ENCODE measurements at regions not wholly inside any gene's neighbourhood (a gene's known extent, or its start where the extent isn't known, plus 50 kb on each side); places are given as distances from the start of the nearest gene placed in this dataset.
"Not testable (repeated sequence)": the region's sequence is repeated elsewhere in the genome, so short reads cannot be mapped to it uniquely, and the experiment has no call there.

GRCh38 chr5:39762761-39763160 lies 338.0 kb upstream of the DAB2 start:
- H3K4me1 ChIP-seq (ENCODE audit: control insufficient read depth, insufficient read depth, low read length, poor library complexity, severe bottlenecking): no peaks in the 10 kb centered on the region
- no peaks in the 10 kb centered on the region for H3K9me3 ChIP-seq (ENCODE audit: control insufficient read depth, low read length)
- peaks cover under 1% of the 10 kb centered on the region for H3K27me3 ChIP-seq (replicated peaks; ENCODE audit: control insufficient read depth, insufficient read depth, low read length, poor library complexity, severe bottlenecking)
- H3K36me3 ChIP-seq (ENCODE audit: control insufficient read depth, insufficient read depth, low read length): no peaks in the 10 kb centered on the region
- no peak for DNase-seq
- H3K4me3 ChIP-seq (ENCODE audit: insufficient read depth, low read depth, low read length, poor library complexity, severe bottlenecking): no peak overlapping the region
- H3K27ac ChIP-seq (ENCODE audit: insufficient read depth, low read length, poor library complexity, severe bottlenecking): no peak overlapping the region

DNA sequence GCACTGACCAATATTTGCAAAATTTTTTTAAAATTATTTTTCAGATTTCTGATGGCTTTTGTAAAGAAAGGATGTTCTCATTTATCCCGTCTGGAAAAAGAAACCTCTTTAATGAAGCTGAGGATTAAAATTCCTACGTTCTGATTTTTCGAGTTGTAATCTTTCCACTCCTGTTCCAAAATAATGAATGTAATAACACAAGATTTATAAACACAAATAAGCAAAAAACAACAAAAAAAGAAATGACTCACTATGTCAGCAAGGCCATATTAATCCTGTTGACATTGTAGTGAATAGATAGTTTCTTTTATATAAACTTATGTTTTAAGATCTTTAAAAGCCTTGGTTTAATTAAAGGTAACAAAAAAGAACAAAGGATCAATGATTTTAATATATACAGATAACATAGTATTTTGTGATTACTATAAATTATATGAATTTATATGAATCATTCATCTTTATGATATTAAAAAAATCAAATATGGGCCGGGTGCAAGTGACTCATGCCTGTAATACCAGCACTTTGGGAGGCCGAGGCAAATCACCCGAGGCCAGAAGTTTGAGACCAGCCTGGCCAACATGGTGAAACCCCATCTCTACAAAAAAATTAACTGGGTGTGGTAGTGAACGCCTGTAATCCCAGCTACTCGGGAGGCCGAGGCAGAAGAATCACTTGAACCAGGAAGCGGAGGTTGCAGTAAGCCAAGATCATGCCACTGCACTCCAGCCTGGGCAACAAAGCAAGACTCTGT lies 336.6 kb upstream of the DAB2 start:
- no peak overlapping the region for H3K27ac ChIP-seq (ENCODE audit: insufficient read depth, low read length, poor library complexity, severe bottlenecking)
- H3K27me3 ChIP-seq (replicated peaks; ENCODE audit: control insufficient read depth, insufficient read depth, low read length, poor library complexity, severe bottlenecking): no peaks in the 10 kb centered on the region
- H3K4me1 ChIP-seq (ENCODE audit: control insufficient read depth, insufficient read depth, low read length, poor library complexity, severe bottlenecking): no peaks in the 10 kb centered on the region
- no peak overlapping the region for H3K4me3 ChIP-seq (ENCODE audit: insufficient read depth, low read depth, low read length, poor library complexity, severe bottlenecking)
- H3K9me3 ChIP-seq (ENCODE audit: control insufficient read depth, low read length): no peaks in the 10 kb centered on the region
- H3K36me3 ChIP-seq (ENCODE audit: control insufficient read depth, insufficient read depth, low read length): no peaks in the 10 kb centered on the region
- no peak for DNase-seq

- Histone ChIP-seq H3K9me3 (ENCODE audit: control insufficient read depth, low read length) (no peaks in the 10 kb centered on the region), H3K36me3 (ENCODE audit: control insufficient read depth, insufficient read depth, low read length) (no peaks in the 10 kb centered on the region), H3K4me3 (ENCODE audit: insufficient read depth, low read depth, low read length, poor library complexity, severe bottlenecking) (no peak overlapping the region), H3K27me3 (replicated peaks; ENCODE audit: control insufficient read depth, insufficient read depth, low read length, poor library complexity, severe bottlenecking) (no peaks in the 10 kb centered on the region), H3K4me1 (ENCODE audit: control insufficient read depth, insufficient read depth, low read length, poor library complexity, severe bottlenecking) (no peaks in the 10 kb centered on the region), H3K27ac (ENCODE audit: insufficient read depth, low read length, poor library complexity, severe bottlenecking) (no peak overlapping the region)
- no peak for DNase-seq
Observed at GRCh38 chr5:39760385-39761198, 335.8 kb upstream of the DAB2 start.

DNA sequence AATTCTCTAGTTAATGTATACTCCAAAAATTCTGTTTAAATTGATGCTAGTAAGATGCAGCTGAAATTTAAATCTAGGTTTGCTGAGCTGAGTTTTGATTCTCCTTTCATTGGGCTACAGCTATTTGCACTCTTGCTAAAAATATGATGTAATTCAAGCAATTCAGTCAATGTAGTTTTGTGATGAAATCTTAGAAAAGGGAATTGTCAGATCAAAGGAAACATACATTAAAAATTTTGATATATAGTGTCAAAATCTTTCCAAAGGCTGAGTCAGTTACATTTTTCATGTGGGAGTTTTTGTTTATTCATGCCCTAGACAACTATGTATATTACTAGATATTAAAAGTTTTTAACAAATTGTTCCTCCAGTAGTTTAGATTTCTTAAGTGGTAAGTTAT lies 334.9 kb upstream of the DAB2 start:
- H3K4me1 ChIP-seq (ENCODE audit: control insufficient read depth, insufficient read depth, low read length, poor library complexity, severe bottlenecking): no peaks in the 10 kb centered on the region
- no peaks in the 10 kb centered on the region for H3K36me3 ChIP-seq (ENCODE audit: control insufficient read depth, insufficient read depth, low read length)
- DNase-seq: no peak
- H3K27me3 ChIP-seq (replicated peaks; ENCODE audit: control insufficient read depth, insufficient read depth, low read length, poor library complexity, severe bottlenecking): no peaks in the 10 kb centered on the region
- no peak overlapping the region for H3K4me3 ChIP-seq (ENCODE audit: insufficient read depth, low read depth, low read length, poor library complexity, severe bottlenecking)
- no peak overlapping the region for H3K27ac ChIP-seq (ENCODE audit: insufficient read depth, low read length, poor library complexity, severe bottlenecking)
- no peaks in the 10 kb centered on the region for H3K9me3 ChIP-seq (ENCODE audit: control insufficient read depth, low read length)

DNA sequence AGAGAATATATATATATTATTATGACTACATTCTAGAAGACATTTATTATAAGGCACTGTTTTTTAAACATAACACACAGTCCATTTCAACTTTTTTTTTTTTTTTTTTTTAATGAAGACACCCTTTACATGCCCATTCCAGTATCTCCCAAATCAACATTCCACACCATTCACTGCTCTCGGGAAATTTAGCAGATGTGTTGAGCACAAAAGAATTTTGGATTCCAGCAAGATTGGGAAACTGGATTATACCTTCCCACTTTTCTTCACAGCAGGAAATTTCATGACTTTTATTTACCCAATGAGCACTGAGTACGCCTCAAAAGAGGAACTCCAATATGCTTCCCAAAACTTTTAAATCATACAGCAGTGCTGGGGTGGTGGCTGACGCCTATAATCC lies 333.6 kb upstream of the DAB2 start:
- H3K27ac ChIP-seq (ENCODE audit: insufficient read depth, low read length, poor library complexity, severe bottlenecking): no peak overlapping the region
- no peaks in the 10 kb centered on the region for H3K4me1 ChIP-seq (ENCODE audit: control insufficient read depth, insufficient read depth, low read length, poor library complexity, severe bottlenecking)
- H3K36me3 ChIP-seq (ENCODE audit: control insufficient read depth, insufficient read depth, low read length): no peaks in the 10 kb centered on the region
- no peaks in the 10 kb centered on the region for H3K27me3 ChIP-seq (replicated peaks; ENCODE audit: control insufficient read depth, insufficient read depth, low read length, poor library complexity, severe bottlenecking)
- H3K9me3 ChIP-seq (ENCODE audit: control insufficient read depth, low read length): no peaks in the 10 kb centered on the region
- H3K4me3 ChIP-seq (ENCODE audit: insufficient read depth, low read depth, low read length, poor library complexity, severe bottlenecking): no peak overlapping the region
- DNase-seq: no peak

- Histone ChIP-seq H3K27ac (ENCODE audit: insufficient read depth, low read length, poor library complexity, severe bottlenecking) (no peak overlapping the region), H3K36me3 (ENCODE audit: control insufficient read depth, insufficient read depth, low read length) (no peaks in the 10 kb centered on the region), H3K4me3 (ENCODE audit: insufficient read depth, low read depth, low read length, poor library complexity, severe bottlenecking) (no peak overlapping the region), H3K4me1 (ENCODE audit: control insufficient read depth, insufficient read depth, low read length, poor library complexity, severe bottlenecking) (no peaks in the 10 kb centered on the region), H3K9me3 (ENCODE audit: control insufficient read depth, low read length) (no peaks in the 10 kb centered on the region), H3K27me3 (replicated peaks; ENCODE audit: control insufficient read depth, insufficient read depth, low read length, poor library complexity, severe bottlenecking) (no peaks in the 10 kb centered on the region)
- DNase-seq: no peak
Observed at GRCh38 chr5:39757131-39757530, 332.4 kb upstream of the DAB2 start.

- Histone ChIP-seq H3K27me3 (replicated peaks; ENCODE audit: control insufficient read depth, insufficient read depth, low read length, poor library complexity, severe bottlenecking) (no peaks in the 10 kb centered on the region), H3K36me3 (ENCODE audit: control insufficient read depth, insufficient read depth, low read length) (no peaks in the 10 kb centered on the region), H3K4me1 (ENCODE audit: control insufficient read depth, insufficient read depth, low read length, poor library complexity, severe bottlenecking) (no peaks in the 10 kb centered on the region), H3K4me3 (ENCODE audit: insufficient read depth, low read depth, low read length, poor library complexity, severe bottlenecking) (no peak overlapping the region), H3K9me3 (ENCODE audit: control insufficient read depth, low read length) (no peaks in the 10 kb centered on the region), H3K27ac (ENCODE audit: insufficient read depth, low read length, poor library complexity, severe bottlenecking) (no peak overlapping the region)
- DNase-seq: no peak
Observed at GRCh38 chr5:39755986-39756385, 331.2 kb upstream of the DAB2 start.

- no peaks in the 10 kb centered on the region for H3K36me3 ChIP-seq (ENCODE audit: control insufficient read depth, insufficient read depth, low read length)
- H3K27me3 ChIP-seq (replicated peaks; ENCODE audit: control insufficient read depth, insufficient read depth, low read length, poor library complexity, severe bottlenecking): no peaks in the 10 kb centered on the region
- no peaks in the 10 kb centered on the region for H3K9me3 ChIP-seq (ENCODE audit: control insufficient read depth, low read length)
- no peaks in the 10 kb centered on the region for H3K4me1 ChIP-seq (ENCODE audit: control insufficient read depth, insufficient read depth, low read length, poor library complexity, severe bottlenecking)
- H3K27ac ChIP-seq (ENCODE audit: insufficient read depth, low read length, poor library complexity, severe bottlenecking): no peak overlapping the region
- no peak overlapping the region for H3K4me3 ChIP-seq (ENCODE audit: insufficient read depth, low read depth, low read length, poor library complexity, severe bottlenecking)
- no peak for DNase-seq
Observed at GRCh38 chr5:39755452-39755851, 330.7 kb upstream of the DAB2 start.

- not testable (repeated sequence) for H3K27me3 ChIP-seq (replicated peaks; ENCODE audit: control insufficient read depth, insufficient read depth, low read length, poor library complexity, severe bottlenecking); H3K9me3 ChIP-seq (ENCODE audit: control insufficient read depth, low read length); H3K4me3 ChIP-seq (ENCODE audit: insufficient read depth, low read depth, low read length, poor library complexity, severe bottlenecking); H3K27ac ChIP-seq (ENCODE audit: insufficient read depth, low read length, poor library complexity, severe bottlenecking); H3K36me3 ChIP-seq (ENCODE audit: control insufficient read depth, insufficient read depth, low read length); DNase-seq; H3K4me1 ChIP-seq (ENCODE audit: control insufficient read depth, insufficient read depth, low read length, poor library complexity, severe bottlenecking)
Observed at GRCh38 chr5:39753747-39754146, 329.0 kb upstream of the DAB2 start.

DNA sequence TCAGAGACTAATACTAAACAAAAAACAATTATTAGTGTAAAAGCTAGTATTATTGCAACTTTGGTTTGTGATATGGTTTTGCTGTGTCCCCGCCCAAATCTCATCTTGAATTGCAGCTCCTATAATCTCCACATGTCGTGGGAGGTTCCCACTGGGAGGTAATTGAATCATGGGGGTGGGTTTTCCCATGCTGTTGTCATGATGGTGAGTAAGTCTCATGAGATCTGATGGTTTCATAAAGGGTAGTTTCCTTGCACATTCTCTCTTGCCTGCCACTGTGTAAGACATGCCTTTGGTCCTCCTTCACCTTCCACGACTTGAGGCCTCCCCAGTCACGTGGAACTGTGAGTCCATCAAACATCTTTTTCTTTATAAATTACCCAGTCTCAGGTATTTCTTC lies 325.9 kb upstream of the DAB2 start:
- no peak for DNase-seq
- H3K9me3 ChIP-seq (ENCODE audit: control insufficient read depth, low read length): no peaks in the 10 kb centered on the region
- H3K27me3 ChIP-seq (replicated peaks; ENCODE audit: control insufficient read depth, insufficient read depth, low read length, poor library complexity, severe bottlenecking): no peaks in the 10 kb centered on the region
- H3K4me3 ChIP-seq (ENCODE audit: insufficient read depth, low read depth, low read length, poor library complexity, severe bottlenecking): no peak overlapping the region
- no peaks in the 10 kb centered on the region for H3K36me3 ChIP-seq (ENCODE audit: control insufficient read depth, insufficient read depth, low read length)
- H3K4me1 ChIP-seq (ENCODE audit: control insufficient read depth, insufficient read depth, low read length, poor library complexity, severe bottlenecking): no peaks in the 10 kb centered on the region
- H3K27ac ChIP-seq (ENCODE audit: insufficient read depth, low read length, poor library complexity, severe bottlenecking): no peak overlapping the region

All from effector memory CD4-positive, alpha-beta T cell (primary cell).